ENCODE measurements at regions not wholly inside any gene's neighbourhood (a gene's known extent, or its start where the extent isn't known, plus 50 kb on each side); places are given as distances from the start of the nearest gene placed in this dataset.

- H3K27me3 ChIP-seq (ENCODE audit: control insufficient read depth, insufficient read depth, low read length): no peaks in the 10 kb centered on the region; the same call in 1 of the 2 replicates
- H3K4me3 ChIP-seq (ENCODE audit: insufficient read depth, low read depth, low read length): no peak overlapping the region
- DNase-seq: no peak
- H3K36me3 ChIP-seq (replicated peaks; ENCODE audit: control insufficient read depth, insufficient read depth, low read length): no peaks in the 10 kb centered on the region
Measured at GRCh38 chr9:88189371-88189770, 51.1 kb upstream of the SPATA31C2 start.

Data from H7 (cell line).